GM19035 (cell line): ENCODE measurements at regions not wholly inside any gene's neighbourhood (a gene's known extent, or its start where the extent isn't known, plus 50 kb on each side); places are given as distances from the start of the nearest gene placed in this dataset.

Experiments
- ATAC-seq: cut with Tn5 transposase; IDR thresholded peaks from one replicate; pipeline ENCODE4 v1.9.1; 2021; ENCODE audit not compliant: unreplicated experiment

DNA sequence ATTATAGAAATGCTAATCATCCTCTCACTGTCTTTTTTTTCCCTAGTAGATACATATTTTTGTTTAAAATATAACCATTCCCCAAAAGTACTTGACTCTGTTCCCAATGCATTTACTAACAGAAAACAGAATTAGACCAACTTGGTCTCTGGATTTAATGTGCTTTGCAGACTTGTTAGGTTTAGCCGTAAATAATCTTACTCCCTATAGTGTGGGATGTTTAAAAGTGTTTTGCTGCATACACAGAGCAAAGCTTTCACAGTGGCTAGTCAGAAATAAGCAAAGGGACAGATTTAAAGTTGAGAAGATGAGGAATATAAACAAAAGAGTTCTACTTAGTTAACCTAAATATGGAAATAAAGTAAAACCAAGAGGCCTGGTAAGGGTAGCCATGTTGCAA is 527.5 kb downstream of the HDGFL1 start:
- no peak for ATAC-seq

DNA sequence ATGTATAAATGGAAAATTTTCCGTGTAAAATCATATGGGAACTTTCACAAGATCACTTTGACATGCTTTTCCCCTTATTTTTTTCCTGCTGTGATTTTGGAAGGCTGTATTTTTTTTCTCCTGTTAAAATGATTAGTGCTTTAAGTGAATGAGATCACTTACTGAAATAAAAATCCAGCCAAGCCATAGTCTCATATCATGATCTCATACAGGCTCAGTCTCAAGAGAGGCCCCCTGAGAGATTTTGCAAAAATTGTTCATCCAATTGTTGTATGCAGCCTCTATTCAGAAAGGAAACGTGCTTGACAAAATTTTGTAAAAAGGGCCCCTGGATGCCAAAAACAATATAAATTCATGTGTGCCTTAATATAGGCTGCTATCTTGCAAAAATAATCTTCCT is 528.2 kb downstream of the HDGFL1 start:
- ATAC-seq = no peak

DNA sequence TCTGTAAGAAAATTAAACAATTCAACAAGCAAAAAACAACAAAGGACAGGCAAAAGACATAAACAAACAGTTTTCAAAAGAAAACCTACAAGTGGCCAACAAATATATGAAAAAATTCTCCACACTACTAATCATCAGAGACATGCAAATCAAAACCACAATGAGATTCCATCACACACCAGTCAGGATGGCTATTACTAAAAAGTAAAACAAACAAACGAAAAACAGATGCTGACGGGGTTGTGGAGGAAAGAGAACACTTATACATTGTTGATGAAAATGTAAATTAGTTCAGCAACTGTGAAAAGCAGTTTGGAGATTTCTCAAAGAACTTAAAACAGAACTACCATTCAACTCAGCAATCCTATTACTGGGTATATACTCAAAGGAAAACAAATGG is 537.6 kb downstream of the HDGFL1 start:
- ATAC-seq = no peak

DNA sequence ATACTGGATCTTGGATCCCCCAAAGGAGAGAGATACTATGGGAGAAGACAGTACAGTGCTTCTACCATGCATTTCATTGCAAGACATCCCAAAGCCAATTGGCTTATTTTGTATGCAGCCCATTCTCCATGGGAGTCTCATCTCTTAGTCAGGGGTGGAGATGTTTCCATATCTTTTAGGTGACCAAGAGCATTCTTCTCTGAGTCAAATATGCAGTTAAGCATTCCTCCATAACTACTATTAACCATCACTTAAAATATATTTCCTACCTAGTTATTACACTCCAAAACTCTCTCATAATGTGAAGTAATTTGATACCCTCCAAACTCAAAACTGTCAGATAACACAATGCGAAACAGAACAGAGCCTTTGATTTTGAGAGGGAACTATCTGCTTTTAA is 542.6 kb downstream of the HDGFL1 start:
- no peak for ATAC-seq

DNA sequence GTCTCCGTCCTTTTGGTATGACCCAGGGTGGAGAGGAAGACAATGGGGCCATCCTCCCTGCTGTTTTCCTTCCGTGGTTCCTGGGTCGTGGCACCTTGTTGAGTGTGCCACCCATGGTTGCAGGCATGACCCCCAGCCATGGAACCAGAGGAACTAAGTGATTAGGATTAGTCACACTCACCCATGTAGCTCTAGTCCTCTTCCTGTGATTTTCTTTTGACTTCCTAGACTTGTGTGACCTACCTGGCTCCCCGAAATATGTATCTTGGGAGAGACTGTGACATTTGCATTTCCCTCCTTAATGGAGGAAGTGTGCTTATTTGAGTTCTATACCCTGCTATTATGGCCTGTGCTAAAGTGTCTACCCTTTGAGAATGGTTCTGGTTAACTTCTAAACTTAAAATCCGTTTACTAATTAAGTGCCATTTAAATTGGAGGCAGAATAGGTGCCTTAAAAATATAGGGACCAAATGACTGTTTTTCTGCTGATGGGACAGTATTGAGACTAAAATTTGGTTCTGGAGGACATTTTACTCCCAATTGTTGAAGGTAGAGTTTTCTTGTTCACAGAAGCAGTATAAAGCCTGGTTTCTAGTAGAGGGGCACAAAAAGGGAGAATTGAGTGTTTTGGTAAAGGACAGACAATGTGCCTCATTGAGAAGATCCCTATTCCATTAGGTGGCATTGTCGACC is 545.6 kb downstream of the HDGFL1 start:
- ATAC-seq = no peak

DNA sequence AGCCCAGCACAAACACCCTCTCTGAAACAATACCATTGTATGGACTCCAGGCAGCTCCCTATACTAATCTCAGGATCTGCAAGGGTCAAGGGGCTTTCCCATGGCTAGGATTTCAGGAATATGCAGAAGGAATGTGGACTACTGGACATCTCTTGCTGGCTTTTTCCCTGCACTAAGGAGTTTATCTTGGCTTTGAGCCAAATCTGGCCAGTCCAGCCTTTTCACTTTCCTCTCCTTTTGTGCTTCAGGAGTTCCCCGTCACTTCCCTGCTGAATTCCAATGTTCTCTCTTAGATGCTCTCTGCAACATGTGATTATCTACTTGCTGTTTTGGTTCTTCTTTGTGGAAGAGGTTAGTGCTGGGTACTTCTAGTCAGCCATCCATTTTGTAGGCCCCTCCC is 568.2 kb downstream of the HDGFL1 start:
- ATAC-seq = no peak

DNA sequence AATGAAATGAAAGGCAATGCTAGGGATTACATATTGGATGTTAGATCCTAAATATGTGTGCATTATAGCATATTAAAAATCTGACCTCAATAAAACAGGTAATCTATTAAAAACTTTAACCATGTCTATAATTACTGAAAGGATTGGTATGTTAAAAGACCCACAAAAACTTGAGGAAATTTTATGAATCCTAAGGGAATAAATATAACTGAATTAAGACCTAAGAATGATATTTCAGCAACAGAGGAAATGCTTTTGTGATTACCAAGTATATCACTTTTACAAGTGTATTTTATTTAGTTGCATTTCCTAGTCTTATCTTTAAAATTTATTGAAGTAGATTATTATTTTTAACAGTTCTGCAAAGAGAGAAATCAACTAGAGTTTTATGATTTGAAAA is 571.5 kb downstream of the HDGFL1 start:
- no peak for ATAC-seq

DNA sequence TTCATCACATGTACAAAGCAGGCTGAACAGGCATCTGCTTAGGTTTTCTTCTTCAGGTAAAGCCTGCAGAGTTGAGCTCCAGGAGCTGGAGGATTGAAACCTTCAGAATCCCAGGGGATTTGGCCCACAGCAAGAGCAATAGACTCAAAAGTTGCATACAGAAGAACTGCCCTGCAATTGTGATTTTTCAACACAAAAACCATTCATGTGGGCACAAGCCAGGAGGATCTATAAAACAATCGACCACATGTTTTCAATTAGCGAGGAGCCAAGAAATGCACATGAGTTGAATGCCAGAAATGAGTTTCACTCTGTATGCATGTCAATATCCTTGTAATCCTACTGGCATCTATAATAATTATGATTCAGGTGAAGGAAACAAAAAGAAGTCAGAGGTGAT is 576.4 kb downstream of the HDGFL1 start:
- ATAC-seq = no peak

DNA sequence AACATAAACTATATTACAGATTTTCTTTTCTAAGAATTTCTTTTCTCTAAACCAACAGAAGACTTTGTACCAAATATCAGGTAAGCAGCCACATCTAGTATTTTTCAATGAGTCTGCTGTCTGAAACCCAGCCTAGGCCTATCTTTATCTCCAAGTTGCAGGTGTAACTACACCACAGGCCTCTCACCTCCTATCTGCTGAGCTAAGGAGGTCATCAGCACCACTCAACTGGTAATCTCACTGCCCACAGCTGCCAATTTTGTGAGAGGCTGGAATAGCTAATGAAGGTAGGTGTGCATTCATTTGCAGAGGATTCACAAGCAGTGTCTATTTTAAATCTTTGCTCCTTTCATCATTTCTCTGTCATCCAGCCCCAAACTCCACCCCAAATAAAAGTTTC is 584.8 kb downstream of the HDGFL1 start:
- no peak for ATAC-seq

DNA sequence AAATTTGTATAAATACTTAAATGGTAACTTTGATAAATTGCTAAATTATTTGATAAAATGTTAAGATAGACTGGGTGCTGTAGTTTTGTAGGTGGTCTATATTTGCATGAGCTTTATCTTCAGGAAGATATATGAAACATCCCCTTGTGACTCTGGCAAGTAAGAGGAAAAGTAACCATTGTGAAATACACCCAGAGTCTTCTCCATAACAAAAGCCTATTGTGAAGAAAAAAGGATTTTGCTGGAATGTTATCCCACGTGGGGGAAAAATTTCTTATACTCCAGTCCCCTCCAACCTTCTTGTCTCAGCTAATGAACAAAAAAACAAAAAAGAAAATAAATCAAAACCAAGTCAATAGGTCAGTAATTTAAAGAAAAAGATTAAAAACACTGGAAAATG is 600.7 kb downstream of the HDGFL1 start:
- ATAC-seq = no peak

DNA sequence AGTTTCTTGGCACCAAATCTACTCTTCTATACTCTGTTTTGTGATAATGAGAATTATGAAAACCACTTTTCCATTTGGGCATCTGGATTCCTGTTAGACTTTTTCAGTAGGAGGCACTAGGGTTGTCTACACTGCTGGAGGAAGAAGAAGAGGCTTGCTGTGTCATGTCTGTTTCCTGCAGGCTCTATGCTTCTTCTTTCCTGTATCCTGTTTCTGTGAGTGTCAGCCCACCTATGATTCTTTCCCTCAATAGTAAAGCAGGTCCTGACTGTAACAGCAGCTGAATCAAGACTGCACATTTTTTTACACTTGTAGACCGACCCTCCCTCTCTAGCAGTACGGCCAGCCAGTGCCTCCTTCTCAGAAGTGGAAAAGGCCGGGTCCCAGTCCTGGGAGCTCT is 603.9 kb downstream of the HDGFL1 start:
- ATAC-seq = no peak

DNA sequence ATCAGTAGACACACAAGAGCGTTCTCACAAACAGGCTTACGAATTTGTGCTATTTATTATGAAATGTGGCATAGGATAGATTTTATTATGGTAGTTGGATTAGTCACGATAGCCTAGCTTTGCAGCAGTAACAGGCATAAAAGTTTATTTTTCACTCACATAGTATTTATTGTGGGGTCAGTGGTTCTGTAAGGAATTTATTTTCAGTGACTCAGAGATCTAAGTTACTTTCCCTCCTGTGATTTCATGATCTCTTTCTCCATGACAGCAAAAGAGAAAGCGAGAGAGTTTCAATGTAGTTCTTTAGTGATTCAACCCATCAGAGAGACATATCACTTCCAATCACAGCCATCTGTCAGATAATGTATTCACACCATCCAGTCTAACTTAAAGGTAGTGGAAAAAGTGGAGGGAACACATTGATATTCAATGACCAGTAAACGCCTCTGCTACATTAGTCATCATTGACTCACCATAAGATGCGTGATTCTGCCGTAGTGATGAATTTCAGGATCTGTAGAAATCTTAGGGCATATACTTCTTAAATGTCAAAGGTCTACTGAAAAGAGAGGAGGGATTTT is 605.5 kb downstream of the HDGFL1 start:
- ATAC-seq = no peak

DNA sequence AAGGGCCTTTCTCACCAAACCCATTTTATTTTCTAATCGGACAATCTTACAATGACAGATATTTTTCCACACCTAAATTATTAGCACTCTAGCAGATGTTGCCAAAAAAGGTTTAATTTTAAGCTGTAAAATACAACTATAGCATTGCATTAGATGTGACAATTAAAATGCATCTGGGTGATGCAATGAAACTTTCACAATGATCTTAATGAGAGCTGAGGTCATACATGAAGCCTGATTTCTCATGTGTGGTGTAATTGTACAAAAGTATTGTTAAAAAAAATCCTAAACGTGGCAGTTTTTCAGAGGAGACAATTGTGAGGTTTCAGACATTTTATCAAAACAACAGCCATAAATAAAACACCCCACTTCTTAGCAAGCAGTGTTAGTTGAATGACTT is 606.0 kb downstream of the HDGFL1 start:
- no peak for ATAC-seq

DNA sequence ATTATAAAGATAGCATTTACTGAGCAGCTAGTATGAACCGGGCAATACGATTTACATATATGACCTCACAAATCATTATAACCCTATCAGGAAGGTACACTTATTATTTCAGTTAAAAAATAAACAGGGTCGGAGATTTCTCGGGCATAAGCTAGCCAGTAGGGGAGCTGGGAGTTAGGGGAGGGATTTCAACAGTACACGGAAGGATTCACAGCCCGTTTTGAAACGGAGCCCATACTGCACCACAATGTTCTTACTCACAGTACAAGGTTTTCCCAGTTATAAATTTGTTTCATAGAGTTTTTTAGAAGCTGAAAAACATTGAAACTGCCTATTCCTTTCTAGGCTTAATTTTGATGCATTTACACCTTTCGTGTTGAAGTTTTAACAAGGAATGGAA is 607.1 kb downstream of the HDGFL1 start:
- no peak for ATAC-seq

DNA sequence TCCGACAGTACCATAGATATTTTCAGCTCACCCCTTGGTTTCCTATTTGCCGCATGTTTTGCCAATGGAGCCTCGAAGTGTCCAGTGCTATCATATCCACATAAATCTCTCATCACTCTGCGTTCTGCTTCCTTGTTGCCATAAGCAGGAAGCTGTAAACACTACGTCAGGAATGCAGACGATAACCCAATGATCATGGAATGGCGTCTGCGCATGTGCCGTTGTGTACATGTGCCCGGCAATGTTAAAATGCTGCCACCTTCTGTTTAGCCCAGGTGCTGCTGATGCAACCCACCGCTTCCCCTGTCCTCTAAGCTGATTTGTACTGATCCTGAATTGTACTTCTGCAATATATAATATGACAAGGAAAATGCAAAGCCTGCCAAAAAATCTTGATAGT is 607.5 kb downstream of the HDGFL1 start:
- ATAC-seq = no peak

DNA sequence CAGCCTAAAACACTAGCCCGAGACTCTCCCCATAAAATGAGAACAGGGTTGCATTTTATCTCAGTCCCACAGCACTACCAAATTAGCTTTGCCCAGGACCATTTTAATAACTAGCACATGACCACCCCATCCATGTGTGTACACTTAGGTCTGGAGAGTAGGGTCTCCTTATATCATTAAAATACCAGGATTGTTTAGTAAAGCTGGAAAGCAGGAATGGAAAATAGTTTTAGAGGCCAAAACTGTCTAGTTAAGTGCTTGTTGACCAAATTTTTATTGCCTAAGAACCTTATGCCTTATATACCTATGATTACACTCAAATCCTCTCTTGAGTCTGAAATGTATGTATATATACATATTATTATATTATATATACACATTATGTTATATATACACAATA is 608.4 kb downstream of the HDGFL1 start:
- no peak for ATAC-seq

DNA sequence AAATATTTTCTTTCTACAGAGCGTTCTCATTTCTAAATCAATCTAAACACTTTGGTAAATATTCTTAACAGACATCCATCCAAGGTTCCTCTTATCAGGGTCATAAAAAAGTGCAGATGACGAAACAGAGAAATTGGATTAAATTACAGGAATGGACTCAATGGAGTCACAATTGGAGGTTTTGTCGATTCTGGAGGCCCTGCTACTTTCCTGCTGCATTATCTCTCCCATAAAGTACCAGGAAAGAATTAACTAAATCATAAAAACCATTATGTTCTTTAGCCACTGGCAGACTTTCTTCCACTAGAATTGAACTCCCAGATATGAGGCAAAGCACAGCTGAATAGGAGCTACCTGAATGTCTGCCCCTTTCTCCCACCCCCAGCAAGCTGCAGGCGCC is 610.6 kb downstream of the HDGFL1 start:
- ATAC-seq = no peak

DNA sequence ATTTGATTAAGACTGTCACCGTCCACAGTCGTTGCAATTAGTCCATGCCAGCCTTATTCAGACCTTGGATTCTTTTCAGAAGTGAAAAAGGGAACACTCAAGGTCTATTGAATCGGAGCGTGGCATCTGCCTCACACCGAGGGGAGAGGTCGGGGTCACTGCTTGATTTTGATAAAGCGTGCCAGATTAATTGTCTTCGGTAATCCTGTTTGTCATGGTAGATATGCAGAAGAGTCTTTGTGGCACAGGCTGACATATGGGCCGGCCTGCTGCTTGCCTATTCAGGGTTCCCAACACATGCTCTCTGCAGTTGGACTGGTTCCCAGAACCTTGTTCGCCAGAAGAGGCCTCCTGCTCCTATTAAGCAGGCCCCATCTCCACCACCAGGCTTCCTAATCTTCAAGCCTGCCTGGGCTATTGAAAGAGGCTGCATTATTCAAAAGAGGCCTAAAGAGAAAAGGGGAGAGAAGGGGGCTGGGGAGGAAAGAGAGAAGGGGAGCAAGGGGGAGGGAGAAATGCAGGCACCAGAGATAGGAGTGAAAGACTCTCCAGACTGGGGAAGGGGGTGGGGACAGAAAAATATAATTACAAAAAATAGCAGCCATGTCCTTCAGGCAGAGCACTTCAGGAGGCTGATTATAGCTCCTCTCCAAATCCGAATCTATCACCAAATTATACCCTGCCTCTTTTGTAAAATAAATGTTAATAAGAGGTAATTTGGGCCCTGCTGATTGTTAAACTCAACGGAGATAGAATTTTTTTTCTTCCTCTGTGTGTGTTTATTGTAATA is 611.3 kb downstream of the HDGFL1 start:
- no peak for ATAC-seq

DNA sequence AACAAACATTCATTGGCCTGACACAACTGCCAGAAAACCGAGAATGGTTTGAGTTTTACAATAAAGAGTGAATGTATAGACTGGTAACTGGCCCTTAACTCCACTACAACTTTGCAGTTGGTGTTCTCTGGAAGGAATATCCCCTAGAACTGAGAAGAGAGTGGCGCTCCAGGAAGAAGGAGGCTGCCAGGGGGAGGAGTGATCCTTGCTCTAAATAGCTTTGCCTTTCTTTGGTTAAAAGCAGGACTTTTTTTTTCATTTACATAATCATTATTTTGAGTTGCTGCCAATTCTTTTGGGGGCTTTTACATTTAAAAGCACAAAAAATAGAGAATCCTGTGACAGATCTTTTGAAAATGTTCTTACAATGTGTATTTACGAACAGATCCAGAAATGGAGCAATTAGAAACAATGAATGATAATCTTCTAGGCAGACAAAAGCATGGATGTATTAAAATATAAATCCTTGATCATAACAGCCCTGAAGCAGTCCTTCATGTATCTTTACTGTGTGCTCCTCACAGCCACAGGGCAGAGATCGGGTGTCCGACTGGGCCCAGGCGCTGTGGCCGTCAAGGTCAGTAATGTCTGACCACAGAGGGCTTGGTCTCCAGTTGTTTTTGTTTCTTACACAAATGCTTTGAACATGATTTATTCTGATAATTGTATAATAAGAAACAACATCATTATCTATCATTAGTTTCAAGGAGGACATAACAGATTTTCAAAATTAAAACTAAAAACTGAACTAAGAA is 612.2 kb downstream of the HDGFL1 start:
- ATAC-seq = no peak

DNA sequence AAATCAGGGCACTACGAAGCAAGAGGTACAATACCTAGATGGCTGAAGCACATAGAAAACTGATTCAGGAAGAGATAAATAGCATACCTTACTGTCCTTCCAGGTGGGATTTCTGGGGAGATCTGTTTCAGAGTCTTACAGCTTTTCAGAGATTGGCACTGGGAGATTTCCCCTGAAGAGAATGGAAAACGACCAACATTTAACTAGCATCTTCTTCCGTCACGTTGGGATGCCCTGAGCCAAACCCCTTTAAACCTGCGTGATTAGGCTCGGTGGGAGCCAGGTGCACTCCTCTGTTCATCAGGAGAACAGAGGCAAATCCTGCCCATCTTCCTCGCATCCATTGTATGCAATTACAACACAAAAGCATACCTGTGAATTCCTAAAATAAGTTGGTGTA is 614.5 kb downstream of the HDGFL1 start:
- no peak for ATAC-seq

DNA sequence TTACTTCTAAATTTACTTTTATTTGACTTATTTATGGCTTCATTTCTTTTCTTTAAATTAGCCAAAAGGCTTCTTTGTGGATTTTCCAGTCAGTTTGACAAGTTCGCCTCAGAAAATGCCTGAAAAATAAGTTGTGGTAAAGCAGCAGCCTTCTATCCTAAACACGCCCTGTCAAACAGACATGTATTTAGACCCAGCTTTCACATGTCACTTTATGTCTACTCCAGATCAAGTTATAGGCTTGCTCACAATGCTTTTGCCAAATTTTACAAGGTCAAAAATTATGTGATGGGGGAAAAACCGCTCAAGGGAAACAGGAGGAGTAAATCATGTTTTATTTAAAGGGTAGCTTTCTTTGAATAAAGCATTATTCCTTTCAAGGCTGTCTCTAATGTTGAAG is 615.0 kb downstream of the HDGFL1 start:
- no peak for ATAC-seq

DNA sequence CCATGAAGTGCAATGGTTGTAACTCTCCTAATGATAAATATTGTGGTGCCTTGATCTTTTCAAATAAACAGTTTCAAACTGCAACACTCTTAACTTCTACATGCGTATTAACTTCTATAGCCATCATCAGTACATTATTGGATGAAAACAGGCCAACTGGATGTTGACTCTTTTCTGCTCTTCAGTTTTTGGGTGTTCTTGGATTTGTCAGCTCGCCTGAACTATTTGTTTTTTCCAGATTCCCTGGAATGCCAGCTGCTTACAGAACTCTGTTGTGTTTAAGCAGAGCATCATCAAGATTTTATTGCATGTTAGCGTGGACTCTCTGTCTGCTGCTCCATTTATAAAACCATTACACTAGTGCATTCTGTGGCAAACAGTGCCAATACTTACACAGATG is 626.1 kb downstream of the HDGFL1 start:
- ATAC-seq = no peak
